Stimulated activated CD4-positive, alpha-beta T cell treated with anti-CD3 and anti-CD28 coated beads, Interleukin-4, amount 100 ng/mL, for 24 hours (primary cell): ENCODE measurements at regions not wholly inside any gene's neighbourhood (a gene's known extent, or its start where the extent isn't known, plus 50 kb on each side); places are given as distances from the start of the nearest gene placed in this dataset.

Experiments used
- DNase-seq: peaks from one replicate; pipeline ENCODE4 v3.0.0-alpha.2; 2020

DNA sequence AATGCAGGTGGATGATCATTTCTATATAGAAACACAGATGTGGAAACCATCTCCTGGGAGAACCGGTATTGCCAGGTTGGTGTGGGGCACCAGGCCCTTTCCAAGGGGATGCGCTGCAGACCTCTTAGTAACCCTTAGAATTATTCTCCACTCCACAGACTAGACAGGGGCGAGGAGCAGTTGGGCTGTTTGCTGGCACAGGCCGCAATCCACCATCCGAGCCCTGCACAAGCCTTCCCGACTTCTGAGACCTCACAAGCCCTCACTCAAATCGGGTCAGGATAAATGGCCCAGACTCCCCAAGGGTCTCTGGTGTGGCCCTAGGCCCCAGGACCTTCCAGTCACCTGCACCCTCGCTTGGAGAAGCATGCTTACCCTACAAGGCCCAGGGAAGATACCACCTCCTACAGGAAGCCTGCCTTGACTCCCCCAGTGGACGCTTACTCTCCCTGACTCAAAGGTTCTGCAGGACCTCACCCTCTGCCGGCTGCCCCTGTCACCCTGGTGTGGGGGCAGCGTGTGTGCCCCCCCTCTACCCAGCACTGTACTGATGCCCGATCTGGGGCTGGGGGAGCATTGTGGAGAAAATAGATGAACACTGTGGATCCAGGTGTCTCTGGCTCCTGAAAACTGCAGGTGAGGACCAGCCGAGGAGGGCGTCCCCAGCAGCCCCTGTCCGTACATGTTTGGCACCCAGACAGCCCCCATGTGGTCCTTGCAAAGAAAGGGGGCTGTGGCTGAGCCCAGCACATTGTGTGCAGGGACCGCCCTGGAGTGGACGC is 49.8 kb upstream of the ACSF3 start:
- DNase-seq = no peak
